Activated B cell treated with CpG ODN at 0.5 μM for 24 hours (primary cell): ENCODE measurements at regions not wholly inside any gene's neighbourhood (a gene's known extent, or its start where the extent isn't known, plus 50 kb on each side); places are given as distances from the start of the nearest gene placed in this dataset.
"Not testable (repeated sequence)": the region's sequence is repeated elsewhere in the genome, so short reads cannot be mapped to it uniquely, and the experiment has no call there.

ENCODE experiments used
- ATAC-seq: fragments of 200-7000 bp; cut with Tn5 transposase; one replicate; pipeline ENCODE4 v1.10.0; 2021; ENCODE audit warnings: low read depth, mild to moderate bottlenecking, moderate library complexity
- CTCF ChIA-PET: fragments of 350-600 bp; sonication (Branson Sonifier 250); formaldehyde crosslinking; loops from one replicate; lab custom pipeline; 2021; ENCODE audit warnings: antibody characterized with exemption; lab: Charles Lee
- POLR2A ChIA-PET: fragments of 350-600 bp; sonication (Branson Sonifier 250); formaldehyde crosslinking; loops from one replicate; lab custom pipeline; 2021; ENCODE audit warnings: antibody characterized with exemption; lab: Charles Lee
- DNase-seq: peaks from one replicate; pipeline ENCODE4 v3.0.0; 2022
- H3K27ac Mint-ChIP-seq: one replicate; pipeline ENCODE4 v1.8.0; 2020; ENCODE audit warnings: mixed read lengths
- H3K27me3 Mint-ChIP-seq: one replicate; pipeline ENCODE4 v1.8.0; 2021; ENCODE audit warnings: mixed read lengths
- H3K36me3 Mint-ChIP-seq: one replicate; pipeline ENCODE4 v1.8.0; 2021; ENCODE audit warnings: low read depth, mixed read lengths
- H3K4me1 Mint-ChIP-seq: one replicate; pipeline ENCODE4 v1.8.0; 2021; ENCODE audit warnings: mixed read lengths
- H3K4me3 Mint-ChIP-seq: one replicate; pipeline ENCODE4 v1.8.0; 2020; ENCODE audit warnings: mild to moderate bottlenecking, mixed read lengths
- H3K9me3 Mint-ChIP-seq: one replicate; pipeline ENCODE4 v1.8.0; 2020; ENCODE audit warnings: mixed read lengths
- intact Hi-C: fragments of 100-400 bp; cut with micrococcal nuclease; formaldehyde crosslinking; loops from one replicate; pipeline ENCODE4 v1.15.1; 2024
- TF ChIP-seq, protein P1 (sequence below): fragments of 200-600 bp; IDR thresholded peaks from one replicate; pipeline ENCODE4 v1.8.0; 2022; ENCODE audit warnings: antibody characterized with exemption, mild to moderate bottlenecking

GRCh38 chr3:125675791-125676190 is 80.5 kb upstream of the OSBPL11 start:
- H3K9me3 Mint-ChIP-seq, result no peaks in the 10 kb centered on the region
- H3K4me3 Mint-ChIP-seq, result no peak overlapping the region
- DNase-seq, result no peak
- ATAC-seq, result no peak
- H3K27me3 Mint-ChIP-seq, result no peaks in the 10 kb centered on the region
- no peaks in the 10 kb centered on the region for H3K36me3 Mint-ChIP-seq
- POLR2A ChIA-PET, result no interaction called here
- CTCF ChIA-PET, result no interaction called here
- no peak overlapping the region for H3K27ac Mint-ChIP-seq
- TF ChIP-seq, protein P1, sequence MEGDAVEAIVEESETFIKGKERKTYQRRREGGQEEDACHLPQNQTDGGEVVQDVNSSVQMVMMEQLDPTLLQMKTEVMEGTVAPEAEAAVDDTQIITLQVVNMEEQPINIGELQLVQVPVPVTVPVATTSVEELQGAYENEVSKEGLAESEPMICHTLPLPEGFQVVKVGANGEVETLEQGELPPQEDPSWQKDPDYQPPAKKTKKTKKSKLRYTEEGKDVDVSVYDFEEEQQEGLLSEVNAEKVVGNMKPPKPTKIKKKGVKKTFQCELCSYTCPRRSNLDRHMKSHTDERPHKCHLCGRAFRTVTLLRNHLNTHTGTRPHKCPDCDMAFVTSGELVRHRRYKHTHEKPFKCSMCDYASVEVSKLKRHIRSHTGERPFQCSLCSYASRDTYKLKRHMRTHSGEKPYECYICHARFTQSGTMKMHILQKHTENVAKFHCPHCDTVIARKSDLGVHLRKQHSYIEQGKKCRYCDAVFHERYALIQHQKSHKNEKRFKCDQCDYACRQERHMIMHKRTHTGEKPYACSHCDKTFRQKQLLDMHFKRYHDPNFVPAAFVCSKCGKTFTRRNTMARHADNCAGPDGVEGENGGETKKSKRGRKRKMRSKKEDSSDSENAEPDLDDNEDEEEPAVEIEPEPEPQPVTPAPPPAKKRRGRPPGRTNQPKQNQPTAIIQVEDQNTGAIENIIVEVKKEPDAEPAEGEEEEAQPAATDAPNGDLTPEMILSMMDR, result no peak
- intact Hi-C loops, result no loop called here
- no peaks in the 10 kb centered on the region for H3K4me1 Mint-ChIP-seq

DNA sequence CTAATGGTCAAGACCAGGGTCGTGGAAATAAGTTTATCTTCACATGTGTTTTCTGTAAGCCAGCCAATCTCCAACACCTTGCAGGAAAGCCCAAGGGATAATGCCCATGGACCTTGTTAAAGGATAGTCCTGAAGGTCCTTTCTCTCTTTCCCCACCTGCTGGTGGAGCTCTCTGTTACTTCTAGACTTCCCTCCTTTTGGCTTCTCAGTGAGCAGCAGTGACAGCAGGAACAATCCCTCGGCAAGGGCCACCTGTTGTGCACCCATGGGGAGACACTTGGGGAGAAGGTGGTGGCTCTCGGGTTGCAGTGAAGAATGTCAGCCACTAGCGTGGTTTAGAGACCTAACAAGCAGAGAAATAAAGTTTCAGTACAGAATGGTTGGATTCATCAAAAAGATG is 84.0 kb upstream of the OSBPL11 start:
- no peaks in the 10 kb centered on the region for H3K4me1 Mint-ChIP-seq
- CTCF ChIA-PET, result no interaction called here
- POLR2A ChIA-PET, result no interaction called here
- no peak for ATAC-seq
- DNase-seq, result no peak
- peaks cover 5% of the 10 kb centered on the region for H3K27me3 Mint-ChIP-seq
- TF ChIP-seq, protein P1, result no peak
- H3K27ac Mint-ChIP-seq, result no peak overlapping the region
- H3K4me3 Mint-ChIP-seq, result no peak overlapping the region
- intact Hi-C loops, result no loop called here
- no peaks in the 10 kb centered on the region for H3K9me3 Mint-ChIP-seq
- H3K36me3 Mint-ChIP-seq, result no peaks in the 10 kb centered on the region

DNA sequence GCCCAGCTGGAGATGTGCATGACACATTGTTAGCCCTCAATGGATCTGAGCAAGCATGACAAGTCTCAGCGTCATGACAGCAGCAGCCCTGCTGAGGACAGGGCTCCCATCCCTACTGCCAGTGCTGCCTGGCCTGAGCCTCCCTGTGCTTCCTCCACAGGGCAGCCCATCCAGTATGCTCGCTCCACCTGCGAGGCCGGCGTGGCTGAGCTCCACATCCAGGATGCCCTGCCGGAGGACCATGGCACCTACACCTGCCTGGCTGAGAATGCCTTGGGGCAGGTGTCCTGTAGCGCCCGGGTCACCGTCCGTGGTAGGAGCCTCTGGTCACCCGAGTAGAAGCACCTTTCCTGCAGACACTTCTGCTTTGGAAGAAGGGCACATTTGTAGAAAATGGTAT is 85.8 kb upstream of the OSBPL11 start:
- Mint-ChIP-seq H3K27ac (no peak overlapping the region), H3K27me3 (peaks cover 7% of the 10 kb centered on the region), H3K4me3 (no peak overlapping the region), H3K36me3 (no peaks in the 10 kb centered on the region), H3K9me3 (no peaks in the 10 kb centered on the region), H3K4me1 (no peaks in the 10 kb centered on the region)
- DNase-seq (no peak), ATAC-seq (no peak)
- ChIA-PET CTCF (no interaction called here), POLR2A (no interaction called here)
- intact Hi-C loops, result no loop called here
- TF ChIP-seq, protein P1, result no peak

DNA sequence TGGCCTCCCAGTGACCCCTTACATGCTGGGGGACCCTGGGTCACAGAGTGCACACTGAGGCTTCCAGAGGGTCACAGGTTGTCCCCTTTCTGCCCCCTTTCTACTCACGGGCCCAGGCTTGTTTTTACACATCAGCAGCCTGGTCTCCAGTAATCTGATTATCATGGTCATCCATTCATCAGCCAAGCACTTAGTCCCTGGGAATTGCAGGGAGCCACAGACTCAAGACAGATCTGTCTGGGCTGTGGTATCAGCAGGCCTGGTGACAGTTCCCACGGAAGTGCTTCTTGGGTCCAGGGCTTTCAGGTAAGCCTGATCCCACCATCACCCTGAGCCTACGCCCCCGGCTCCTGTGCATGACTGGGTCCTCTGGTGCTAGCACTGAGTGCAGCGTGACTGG is 86.6 kb upstream of the OSBPL11 start:
- H3K9me3 Mint-ChIP-seq, H3K36me3 Mint-ChIP-seq, H3K27me3 Mint-ChIP-seq, H3K4me3 Mint-ChIP-seq, H3K27ac Mint-ChIP-seq, DNase-seq, POLR2A ChIA-PET, ATAC-seq, CTCF ChIA-PET, H3K4me1 Mint-ChIP-seq, intact Hi-C loops: not testable (repeated sequence)

DNA sequence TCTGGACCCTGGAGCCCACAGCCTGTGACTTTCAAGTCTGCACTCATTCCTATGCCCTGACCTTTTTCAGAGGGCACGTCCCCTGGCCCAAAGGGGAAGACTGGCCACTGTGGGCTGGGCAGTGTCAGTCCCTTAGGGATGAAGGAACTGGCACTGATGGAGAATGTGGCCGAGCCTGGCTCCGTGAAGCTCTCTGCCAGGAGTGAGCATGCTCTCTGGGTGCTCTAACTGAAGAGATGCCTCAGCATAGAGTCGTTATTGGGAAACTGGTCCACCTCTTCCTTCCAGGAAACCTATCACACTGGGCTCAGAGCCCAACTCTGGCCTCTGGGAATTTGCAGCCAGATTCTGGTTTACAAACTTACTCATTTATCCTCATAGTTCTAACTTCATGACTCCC is 87.3 kb upstream of the OSBPL11 start:
- H3K27ac Mint-ChIP-seq, H3K36me3 Mint-ChIP-seq, CTCF ChIA-PET, intact Hi-C loops, DNase-seq, H3K27me3 Mint-ChIP-seq, H3K4me1 Mint-ChIP-seq, H3K9me3 Mint-ChIP-seq, POLR2A ChIA-PET, H3K4me3 Mint-ChIP-seq, ATAC-seq: not testable (repeated sequence)

GRCh38 chr3:125683067-125683829 is 88.0 kb upstream of the OSBPL11 start:
- DNase-seq (no peak), ATAC-seq (no peak)
- Mint-ChIP-seq H3K27ac (no peak overlapping the region), H3K27me3 (peaks cover 7% of the 10 kb centered on the region), H3K4me3 (no peak overlapping the region), H3K36me3 (no peaks in the 10 kb centered on the region), H3K4me1 (no peaks in the 10 kb centered on the region), H3K9me3 (no peaks in the 10 kb centered on the region)
- TF ChIP-seq, protein P1, result no peak
- intact Hi-C loops, result no loop called here
- POLR2A ChIA-PET, result no interaction called here
- CTCF ChIA-PET, result no interaction called here
